CD14-positive monocyte (primary cell): ENCODE measurements at regions not wholly inside any gene's neighbourhood (a gene's known extent, or its start where the extent isn't known, plus 50 kb on each side); places are given as distances from the start of the nearest gene placed in this dataset.
"Not testable (repeated sequence)": the region's sequence is repeated elsewhere in the genome, so short reads cannot be mapped to it uniquely, and the experiment has no call there.

ENCODE experiments used
- DNase-seq, 3 donors: peaks; one replicate each; pipeline ENCODE4 v3.0.0-alpha.2; 2011 to 2022
- H2AFZ ChIP-seq: 2 replicates; pipeline ENCODE4 v1.6.0; 2012; ENCODE audit warnings: mild to moderate bottlenecking, low read depth, low read length, inconsistent platforms; ENCODE audit not compliant: insufficient read depth, poor library complexity, severe bottlenecking
- H3K27ac ChIP-seq, 2 donors: 1 replicate in 1 of 2; 2 replicates in 1 of 2; pipeline ENCODE4 v1.5.1; 2012 to 2013; ENCODE audit warnings: low read length in 2 of 2, control low read depth in 1 of 2, inconsistent platforms in 1 of 2, low read depth in 1 of 2, mild to moderate bottlenecking in 1 of 2
- H3K27me3 ChIP-seq, 2 donors: one replicate each; pipeline versions ENCODE4 v1.6.0 to v1.6.1; 2011 to 2013; ENCODE audit warnings: low read length in 2 of 2; ENCODE audit not compliant: control insufficient read depth in 2 of 2, insufficient read depth in 2 of 2
- H3K36me3 ChIP-seq, 2 donors: replicated peaks in 1 of 2; 1 replicate in 1 of 2; 2 replicates in 1 of 2; pipeline versions ENCODE4 v1.5.1 to v1.6.1; 2012 to 2013; ENCODE audit warnings: low read length in 2 of 2, control low read depth in 1 of 2, inconsistent platforms in 1 of 2, mild to moderate bottlenecking in 1 of 2; ENCODE audit not compliant: insufficient read depth in 2 of 2, control insufficient read depth in 1 of 2
- H3K4me1 ChIP-seq, 2 donors: 1 replicate in 1 of 2; 2 replicates in 1 of 2; pipeline versions ENCODE4 v1.5.1 to v1.6.1; 2012 to 2013; ENCODE audit warnings: low read length in 2 of 2, control low read depth in 1 of 2, inconsistent platforms in 1 of 2, mild to moderate bottlenecking in 1 of 2, moderate library complexity in 1 of 2; ENCODE audit not compliant: insufficient read depth in 2 of 2, control insufficient read depth in 1 of 2
- H3K4me2 ChIP-seq: replicated peaks from 2 replicates; pipeline ENCODE3; 2012; ENCODE audit warnings: low read length, moderate library complexity, mild to moderate bottlenecking; ENCODE audit not compliant: poor library complexity, severe bottlenecking; ENCODE audit errors: extremely low read depth
- H3K4me3 ChIP-seq, 3 experiments: fragments of 200-600 bp in 1 of 3; sonication (generic) in 1 of 3; replicated peaks in 1 of 3; 1 replicate in 2 of 3; 2 replicates in 1 of 3; pipeline ENCODE4 v1.5.1; 2011 to 2013; ENCODE audit warnings: low read length in 3 of 3, mild to moderate bottlenecking in 3 of 3, control low read depth in 2 of 3, low read depth in 2 of 3, inconsistent platforms in 1 of 3, moderate library complexity in 1 of 3
- H3K79me2 ChIP-seq: 2 replicates; pipeline ENCODE4 v1.6.0; 2012; ENCODE audit warnings: mild to moderate bottlenecking, control low read depth, inconsistent platforms, low read length, moderate library complexity; ENCODE audit not compliant: insufficient read depth
- H3K9ac ChIP-seq: 2 replicates; pipeline ENCODE4 v1.6.0; 2017; ENCODE audit warnings: low read length, mild to moderate bottlenecking; ENCODE audit not compliant: insufficient read depth, poor library complexity, severe bottlenecking
- H3K9me3 ChIP-seq, 2 donors: replicated peaks in 1 of 2; 1 replicate in 1 of 2; 2 replicates in 1 of 2; pipeline versions ENCODE4 v1.5.1 to v1.6.1; 2012 to 2013; ENCODE audit warnings: low read length in 2 of 2, control low read depth in 1 of 2; ENCODE audit not compliant: control insufficient read depth in 1 of 2, insufficient read depth in 1 of 2
- H4K20me1 ChIP-seq: 2 replicates; pipeline ENCODE4 v1.6.0; 2012; ENCODE audit warnings: mild to moderate bottlenecking, low read length, control low read depth, moderate library complexity; ENCODE audit not compliant: insufficient read depth
- H3K27ac Mint-ChIP-seq, 7 donors: one replicate each; pipeline ENCODE4 v1.8.0; 2020; ENCODE audit warnings: mild to moderate bottlenecking in 7 of 7, mixed read lengths in 7 of 7, moderate library complexity in 6 of 7, inconsistent platforms in 2 of 7
- H3K27me3 Mint-ChIP-seq, 3 donors: one replicate each; pipeline ENCODE4 v1.8.0; 2021 to 2022; ENCODE audit warnings: low read depth in 3 of 3, mild to moderate bottlenecking in 3 of 3, mixed read lengths in 3 of 3, moderate library complexity in 3 of 3, inconsistent platforms in 1 of 3
- H3K36me3 Mint-ChIP-seq, 2 donors: one replicate each; pipeline ENCODE4 v1.8.0; 2020; ENCODE audit warnings: mixed read lengths in 2 of 2, inconsistent platforms in 1 of 2, mild to moderate bottlenecking in 1 of 2
- H3K4me1 Mint-ChIP-seq: one replicate; pipeline ENCODE4 v1.8.0; 2020; ENCODE audit warnings: mild to moderate bottlenecking, mixed read lengths
- H3K4me3 Mint-ChIP-seq, 2 donors: one replicate each; pipeline ENCODE4 v1.8.0; 2020; ENCODE audit warnings: mild to moderate bottlenecking in 2 of 2, mixed read lengths in 2 of 2, moderate library complexity in 1 of 2
- H3K9me3 Mint-ChIP-seq, 7 donors: one replicate each; pipeline ENCODE4 v1.8.0; 2020 to 2022; ENCODE audit warnings: mixed read lengths in 7 of 7, mild to moderate bottlenecking in 6 of 7, moderate library complexity in 6 of 7, inconsistent platforms in 2 of 7
- WGBS: methylation state at CpG from one replicate; pipeline ENCODE4 v1.1.5; 2013; ENCODE audit warnings: missing lambda C conversion rate; ENCODE audit not compliant: insufficient coverage; 5-methylcytosine and 5-hydroxymethylcytosine counted together
- intact Hi-C, 2 donors: fragments of 100-400 bp; cut with micrococcal nuclease; formaldehyde crosslinking; loops; one replicate each; pipeline versions ENCODE4 v1.15.0 to v1.15.1; 2023
- TF ChIP-seq, protein P1 (sequence below): fragments of 200-600 bp; IDR thresholded peaks from one replicate; pipeline ENCODE4 v1.8.0; 2022; ENCODE audit warnings: antibody characterized with exemption, mild to moderate bottlenecking

DNA sequence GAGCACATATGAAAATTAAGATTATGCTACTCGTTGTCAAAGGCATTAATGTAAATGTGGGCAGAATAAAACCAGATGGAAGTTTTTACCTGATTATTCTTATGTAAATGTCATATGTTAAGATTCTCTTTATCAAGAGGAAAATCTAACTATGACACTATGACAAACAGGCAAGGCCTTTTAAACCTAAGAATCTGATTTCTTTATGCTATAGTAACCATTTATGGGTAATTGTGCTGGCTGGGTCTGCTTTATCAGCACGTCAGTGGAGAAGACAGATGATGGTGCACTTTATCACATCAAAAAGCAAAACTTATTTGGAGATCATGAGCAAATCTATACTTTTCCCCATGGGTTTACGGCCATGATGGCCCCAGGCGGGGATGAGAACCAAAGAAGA, 412.0 kb upstream of the NOX3 start:
- no peaks in the 10 kb centered on the region for H3K79me2 ChIP-seq
- no peaks in the 10 kb centered on the region for H4K20me1 ChIP-seq
- intact Hi-C loops = no loop called here
- H3K27ac ChIP-seq = no peak overlapping the region
- H3K9me3 ChIP-seq = peaks cover 3% of the 10 kb centered on the region in 2 donors
- no peak for DNase-seq
- H3K27me3 ChIP-seq = no peaks in the 10 kb centered on the region
- Mint-ChIP-seq H3K4me1 (no peaks in the 10 kb centered on the region), H3K4me3 (no peak overlapping the region), H3K27me3 (no peaks in the 10 kb centered on the region), H3K27ac (no peak overlapping the region), H3K9me3 (peaks cover 9 to 25% (median 17%) of the 10 kb centered on the region in 7 donors), H3K36me3 (no peaks in the 10 kb centered on the region)
- no peak overlapping the region for H3K4me2 ChIP-seq
- H3K36me3 ChIP-seq = no peaks in the 10 kb centered on the region
- no peaks in the 10 kb centered on the region for H3K4me1 ChIP-seq
- no peak overlapping the region for H2AFZ ChIP-seq
- WGBS = no CpG with 5 or more reads among the region's 4 CpGs
- TF ChIP-seq, protein P1, sequence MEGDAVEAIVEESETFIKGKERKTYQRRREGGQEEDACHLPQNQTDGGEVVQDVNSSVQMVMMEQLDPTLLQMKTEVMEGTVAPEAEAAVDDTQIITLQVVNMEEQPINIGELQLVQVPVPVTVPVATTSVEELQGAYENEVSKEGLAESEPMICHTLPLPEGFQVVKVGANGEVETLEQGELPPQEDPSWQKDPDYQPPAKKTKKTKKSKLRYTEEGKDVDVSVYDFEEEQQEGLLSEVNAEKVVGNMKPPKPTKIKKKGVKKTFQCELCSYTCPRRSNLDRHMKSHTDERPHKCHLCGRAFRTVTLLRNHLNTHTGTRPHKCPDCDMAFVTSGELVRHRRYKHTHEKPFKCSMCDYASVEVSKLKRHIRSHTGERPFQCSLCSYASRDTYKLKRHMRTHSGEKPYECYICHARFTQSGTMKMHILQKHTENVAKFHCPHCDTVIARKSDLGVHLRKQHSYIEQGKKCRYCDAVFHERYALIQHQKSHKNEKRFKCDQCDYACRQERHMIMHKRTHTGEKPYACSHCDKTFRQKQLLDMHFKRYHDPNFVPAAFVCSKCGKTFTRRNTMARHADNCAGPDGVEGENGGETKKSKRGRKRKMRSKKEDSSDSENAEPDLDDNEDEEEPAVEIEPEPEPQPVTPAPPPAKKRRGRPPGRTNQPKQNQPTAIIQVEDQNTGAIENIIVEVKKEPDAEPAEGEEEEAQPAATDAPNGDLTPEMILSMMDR = no peak
- H3K9ac ChIP-seq = no peak overlapping the region
- no peak overlapping the region for H3K4me3 ChIP-seq

GRCh38 chr6:155866676-155867390, 411.2 kb upstream of the NOX3 start:
- H4K20me1 ChIP-seq, H3K36me3 ChIP-seq, H3K27ac Mint-ChIP-seq, H3K79me2 ChIP-seq, H2AFZ ChIP-seq, H3K9ac ChIP-seq, H3K4me1 Mint-ChIP-seq, H3K4me3 Mint-ChIP-seq, H3K4me3 ChIP-seq, H3K27ac ChIP-seq, H3K27me3 Mint-ChIP-seq, H3K27me3 ChIP-seq, H3K4me2 ChIP-seq, intact Hi-C loops, DNase-seq, H3K4me1 ChIP-seq, H3K36me3 Mint-ChIP-seq, H3K9me3 ChIP-seq: not testable (repeated sequence)
- peaks cover 9 to 24% (median 17%) of the 10 kb centered on the region in 7 donors for H3K9me3 Mint-ChIP-seq
- 95% methylated on average over 10 of the region's 46 CpGs for WGBS
